ENCODE measurements at regions not wholly inside any gene's neighbourhood (a gene's known extent, or its start where the extent isn't known, plus 50 kb on each side); places are given as distances from the start of the nearest gene placed in this dataset.

- TF ChIP-seq, protein P1, sequence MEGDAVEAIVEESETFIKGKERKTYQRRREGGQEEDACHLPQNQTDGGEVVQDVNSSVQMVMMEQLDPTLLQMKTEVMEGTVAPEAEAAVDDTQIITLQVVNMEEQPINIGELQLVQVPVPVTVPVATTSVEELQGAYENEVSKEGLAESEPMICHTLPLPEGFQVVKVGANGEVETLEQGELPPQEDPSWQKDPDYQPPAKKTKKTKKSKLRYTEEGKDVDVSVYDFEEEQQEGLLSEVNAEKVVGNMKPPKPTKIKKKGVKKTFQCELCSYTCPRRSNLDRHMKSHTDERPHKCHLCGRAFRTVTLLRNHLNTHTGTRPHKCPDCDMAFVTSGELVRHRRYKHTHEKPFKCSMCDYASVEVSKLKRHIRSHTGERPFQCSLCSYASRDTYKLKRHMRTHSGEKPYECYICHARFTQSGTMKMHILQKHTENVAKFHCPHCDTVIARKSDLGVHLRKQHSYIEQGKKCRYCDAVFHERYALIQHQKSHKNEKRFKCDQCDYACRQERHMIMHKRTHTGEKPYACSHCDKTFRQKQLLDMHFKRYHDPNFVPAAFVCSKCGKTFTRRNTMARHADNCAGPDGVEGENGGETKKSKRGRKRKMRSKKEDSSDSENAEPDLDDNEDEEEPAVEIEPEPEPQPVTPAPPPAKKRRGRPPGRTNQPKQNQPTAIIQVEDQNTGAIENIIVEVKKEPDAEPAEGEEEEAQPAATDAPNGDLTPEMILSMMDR (IDR thresholded peaks at IDR 0.05; ENCODE audit: poor library complexity) = no peak
- TF ChIP-seq EZH2phosphoT487 (IDR thresholded peaks at IDR 0.05; ENCODE audit: low read depth, severe bottlenecking, unreplicated experiment) = no peak
Observed at GRCh38 chr13:24081387-24081786, 79.1 kb upstream of the SPATA13 start.

Data from hepatocyte (in vitro differentiated cells).